CD4-positive, CD25-positive, alpha-beta regulatory T cell (primary cell): ENCODE measurements at regions not wholly inside any gene's neighbourhood (a gene's known extent, or its start where the extent isn't known, plus 50 kb on each side); places are given as distances from the start of the nearest gene placed in this dataset.
"Not testable (repeated sequence)": the region's sequence is repeated elsewhere in the genome, so short reads cannot be mapped to it uniquely, and the experiment has no call there.

Source experiments
- ATAC-seq, 2 donors: fragments of 150-1000 bp; cut with Tn5 transposase; one replicate each; pipeline ENCODE4 v1.10.0; 2021; ENCODE audit warnings: low read depth in 2 of 2, moderate number of reproducible peaks in 2 of 2, moderate library complexity in 1 of 2
- DNase-seq, 3 donors: peaks; one replicate each; pipeline versions ENCODE4 v3.0.0 to v3.0.0-alpha.2; 2012 to 2022; ENCODE audit warnings: mixed read lengths in 1 of 3
- H3K27ac ChIP-seq: one replicate; pipeline ENCODE4 v1.7.0; 2013; ENCODE audit warnings: mild to moderate bottlenecking, low read length; ENCODE audit not compliant: insufficient read depth, poor library complexity, severe bottlenecking
- H3K27me3 ChIP-seq: one replicate; pipeline ENCODE4 v1.7.0; 2013; ENCODE audit warnings: low read length; ENCODE audit not compliant: control insufficient read depth, insufficient read depth
- H3K36me3 ChIP-seq: one replicate; pipeline ENCODE4 v1.7.0; 2013; ENCODE audit warnings: mild to moderate bottlenecking, low read length, moderate library complexity; ENCODE audit not compliant: control insufficient read depth, insufficient read depth
- H3K4me1 ChIP-seq: 2 replicates; pipeline ENCODE4 v1.7.0; 2013; ENCODE audit warnings: mild to moderate bottlenecking, low read length; ENCODE audit not compliant: insufficient read depth, control insufficient read depth, poor library complexity, severe bottlenecking
- H3K4me3 ChIP-seq: one replicate; pipeline ENCODE4 v1.7.0; 2013; ENCODE audit warnings: low read depth, mild to moderate bottlenecking, low read length, moderate library complexity
- H3K9me3 ChIP-seq, 2 experiments: 1 replicate in 1 of 2; 2 replicates in 1 of 2; pipeline ENCODE4 v1.7.0; 2013; ENCODE audit warnings: low read length in 2 of 2, mild to moderate bottlenecking in 1 of 2, moderate library complexity in 1 of 2; ENCODE audit not compliant: control insufficient read depth in 2 of 2
- H3K27ac Mint-ChIP-seq, 3 donors: one replicate each; pipeline ENCODE4 v1.8.0; 2020 to 2022; ENCODE audit warnings: mild to moderate bottlenecking in 3 of 3, mixed read lengths in 3 of 3, moderate library complexity in 2 of 3
- H3K27me3 Mint-ChIP-seq: one replicate; pipeline ENCODE4 v1.8.0; 2022; ENCODE audit warnings: mild to moderate bottlenecking, mixed read lengths
- H3K36me3 Mint-ChIP-seq: one replicate; pipeline ENCODE4 v1.8.0; 2020; ENCODE audit warnings: mixed read lengths
- H3K4me1 Mint-ChIP-seq, 4 donors: one replicate each; pipeline ENCODE4 v1.8.0; 2020 to 2022; ENCODE audit warnings: mixed read lengths in 4 of 4, mild to moderate bottlenecking in 1 of 4
- H3K4me3 Mint-ChIP-seq, 4 donors: one replicate each; pipeline ENCODE4 v1.8.0; 2020 to 2022; ENCODE audit warnings: mild to moderate bottlenecking in 4 of 4, mixed read lengths in 4 of 4, moderate library complexity in 3 of 4
- H3K9me3 Mint-ChIP-seq, 7 donors: one replicate each; pipeline ENCODE4 v1.8.0; 2020 to 2022; ENCODE audit warnings: mixed read lengths in 7 of 7, mild to moderate bottlenecking in 3 of 7, moderate library complexity in 2 of 7

DNA sequence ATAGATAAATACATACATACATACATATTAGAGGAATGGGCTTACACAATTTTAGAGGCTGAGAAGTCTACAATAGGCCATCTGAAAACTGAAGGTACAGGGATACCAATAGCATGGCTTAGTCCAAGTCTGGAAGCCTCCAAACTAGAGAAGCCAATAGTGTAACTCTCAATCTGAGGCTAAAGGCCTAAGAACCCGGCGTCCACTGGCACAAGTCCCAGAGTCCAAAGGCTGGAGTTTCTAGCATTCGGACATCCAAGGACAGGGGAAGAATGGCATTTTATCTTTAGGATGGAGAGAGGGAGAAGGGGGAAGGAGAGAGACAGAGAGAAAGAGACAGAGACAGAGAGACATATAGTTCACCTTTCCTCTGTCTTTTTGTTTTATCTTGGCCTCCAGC is 63.7 kb upstream of the SYT4 start:
- no peaks in the 10 kb centered on the region for H3K36me3 Mint-ChIP-seq
- H3K9me3 Mint-ChIP-seq, result peaks cover 0 to 35% (median 7%) of the 10 kb centered on the region in 7 donors
- H3K27me3 Mint-ChIP-seq, result peaks cover 6% of the 10 kb centered on the region
- DNase-seq (no peak), ATAC-seq (no peak)
- Histone ChIP-seq H3K9me3 (no peaks in the 10 kb centered on the region), H3K4me3 (no peak overlapping the region), H3K36me3 (no peaks in the 10 kb centered on the region), H3K27ac (no peak overlapping the region), H3K4me1 (no peaks in the 10 kb centered on the region), H3K27me3 (no peaks in the 10 kb centered on the region)
- no peak overlapping the region for H3K27ac Mint-ChIP-seq
- no peaks in the 10 kb centered on the region for H3K4me1 Mint-ChIP-seq
- H3K4me3 Mint-ChIP-seq, result no peak overlapping the region

GRCh38 chr18:43350176-43350575 is 72.9 kb upstream of the SYT4 start:
- ATAC-seq (no peak), DNase-seq (no peak)
- H3K4me1 ChIP-seq, result no peaks in the 10 kb centered on the region
- no peak overlapping the region for H3K4me3 ChIP-seq
- Mint-ChIP-seq H3K27ac (no peak overlapping the region), H3K27me3 (no peaks in the 10 kb centered on the region), H3K4me3 (no peak overlapping the region), H3K36me3 (no peaks in the 10 kb centered on the region), H3K4me1 (no peaks in the 10 kb centered on the region), H3K9me3 (peaks cover 1 to 12% (median 7%) of the 10 kb centered on the region in 7 donors)
- no peaks in the 10 kb centered on the region for H3K36me3 ChIP-seq
- peaks cover 0 to 2% of the 10 kb centered on the region in 2 experiments for H3K9me3 ChIP-seq
- H3K27ac ChIP-seq, result no peak overlapping the region
- no peaks in the 10 kb centered on the region for H3K27me3 ChIP-seq

GRCh38 chr18:43364535-43364934 is 87.2 kb upstream of the SYT4 start:
- H3K9me3 ChIP-seq, result peaks cover 0 to 7% of the 10 kb centered on the region in 2 experiments
- DNase-seq, result no peak
- Mint-ChIP-seq H3K36me3 (no peaks in the 10 kb centered on the region), H3K4me1 (no peaks in the 10 kb centered on the region), H3K27me3 (no peaks in the 10 kb centered on the region), H3K4me3 (no peak overlapping the region), H3K9me3 (peaks cover 3 to 13% (median 5%) of the 10 kb centered on the region in 7 donors), H3K27ac (no peak overlapping the region)
- no peaks in the 10 kb centered on the region for H3K27me3 ChIP-seq
- H3K36me3 ChIP-seq, result no peaks in the 10 kb centered on the region
- H3K4me3 ChIP-seq, result no peak overlapping the region
- H3K27ac ChIP-seq, result no peak overlapping the region
- peaks cover 4% of the 10 kb centered on the region for H3K4me1 ChIP-seq
- no peak for ATAC-seq

DNA sequence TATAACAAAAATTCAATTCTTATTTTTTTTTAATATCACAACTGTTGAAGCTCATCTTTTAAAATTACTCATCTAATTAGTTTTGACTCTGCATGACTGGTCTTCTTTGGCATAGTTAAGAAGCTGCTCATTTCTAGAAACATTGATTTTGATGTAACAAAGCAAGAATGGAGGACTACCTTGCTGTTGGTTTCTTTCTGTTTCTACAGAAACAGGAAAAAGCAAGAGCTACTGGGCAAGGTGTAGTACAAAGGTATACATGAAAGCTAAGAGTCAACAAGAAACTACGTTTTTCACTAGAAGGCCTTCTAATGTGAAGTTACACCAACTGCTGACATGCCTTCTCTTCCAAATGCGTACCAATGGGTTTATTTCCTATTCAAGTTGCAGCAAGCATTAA is 90.6 kb upstream of the SYT4 start:
- DNase-seq (no peak), ATAC-seq (no peak)
- peak overlapping the region in 1 of 3 donors; percentile 6 for H3K27ac Mint-ChIP-seq
- H3K27me3 ChIP-seq, result no peaks in the 10 kb centered on the region
- H3K27ac ChIP-seq, result peak overlapping the region; percentile 1
- H3K4me1 ChIP-seq, result peaks cover 4% of the 10 kb centered on the region
- H3K4me1 Mint-ChIP-seq, result peaks cover 0 to 6% (median 0%) of the 10 kb centered on the region in 4 donors
- H3K4me3 ChIP-seq, result peak overlapping the region; percentile 49
- no peaks in the 10 kb centered on the region for H3K36me3 ChIP-seq
- peaks cover 0 to 17% (median 2%) of the 10 kb centered on the region in 7 donors for H3K9me3 Mint-ChIP-seq
- peak overlapping the region in 1 of 4 donors; percentile 88 for H3K4me3 Mint-ChIP-seq
- no peaks in the 10 kb centered on the region for H3K36me3 Mint-ChIP-seq
- no peaks in the 10 kb centered on the region for H3K27me3 Mint-ChIP-seq
- H3K9me3 ChIP-seq, result no peaks in the 10 kb centered on the region

DNA sequence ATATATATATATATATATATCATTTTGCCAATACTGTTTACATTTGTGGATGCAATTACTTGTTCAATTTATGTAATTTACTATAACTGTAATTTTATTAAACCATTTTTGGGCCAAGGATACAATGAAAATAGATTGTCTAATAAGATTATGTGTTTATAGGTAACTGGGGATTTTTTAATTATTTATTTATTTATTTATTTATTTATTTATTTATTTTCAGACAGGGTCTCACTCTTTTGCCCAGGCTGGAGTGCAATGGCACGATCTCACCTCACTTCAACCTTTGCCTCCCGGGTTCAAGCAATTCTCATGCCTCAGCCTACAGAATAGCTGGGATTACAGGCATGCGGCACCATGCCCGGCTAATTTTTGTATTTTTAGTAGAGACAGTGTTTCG is 92.0 kb upstream of the SYT4 start:
- not testable (repeated sequence) for H3K36me3 Mint-ChIP-seq, H3K27me3 ChIP-seq, H3K36me3 ChIP-seq, H3K4me1 Mint-ChIP-seq, H3K9me3 ChIP-seq, H3K27ac ChIP-seq, H3K4me3 ChIP-seq, H3K27me3 Mint-ChIP-seq, H3K27ac Mint-ChIP-seq, H3K4me1 ChIP-seq, DNase-seq, ATAC-seq
- Mint-ChIP-seq H3K4me3 (peak overlapping the region in 1 of 4 donors; percentile 68), H3K9me3 (peaks cover 0 to 17% (median 3%) of the 10 kb centered on the region in 7 donors)

DNA sequence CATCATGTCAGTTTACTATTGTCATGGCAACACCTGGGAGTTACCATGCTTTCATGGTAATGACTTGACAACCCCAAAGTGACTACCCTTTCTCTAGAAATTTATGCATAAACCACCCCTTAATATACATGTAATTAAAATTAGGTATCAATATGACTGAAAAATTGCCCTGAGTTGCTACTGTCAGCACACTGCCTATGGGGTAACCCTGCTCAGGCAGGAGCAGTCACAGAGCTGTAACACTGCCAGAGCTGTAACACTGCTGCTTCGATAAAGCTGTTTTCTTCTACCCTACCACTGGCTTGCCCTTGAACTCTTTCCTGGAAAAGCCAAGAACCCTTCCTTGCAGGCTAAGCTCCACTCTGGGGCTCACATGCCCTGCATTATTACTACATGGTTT is 95.5 kb upstream of the SYT4 start:
- Mint-ChIP-seq H3K27me3 (no peaks in the 10 kb centered on the region), H3K4me3 (no peak overlapping the region), H3K9me3 (peaks cover 0 to 16% (median 3%) of the 10 kb centered on the region in 7 donors), H3K27ac (no peak overlapping the region), H3K36me3 (no peaks in the 10 kb centered on the region), H3K4me1 (peaks cover 0 to 9% (median 0%) of the 10 kb centered on the region in 4 donors)
- no peak overlapping the region for H3K27ac ChIP-seq
- H3K27me3 ChIP-seq, result no peaks in the 10 kb centered on the region
- ATAC-seq (peak in 1 of 2 donors; percentile 31), DNase-seq (no peak)
- peaks cover 4% of the 10 kb centered on the region for H3K4me1 ChIP-seq
- no peaks in the 10 kb centered on the region for H3K36me3 ChIP-seq
- H3K4me3 ChIP-seq, result peak overlapping the region; percentile 10
- H3K9me3 ChIP-seq, result no peaks in the 10 kb centered on the region

DNA sequence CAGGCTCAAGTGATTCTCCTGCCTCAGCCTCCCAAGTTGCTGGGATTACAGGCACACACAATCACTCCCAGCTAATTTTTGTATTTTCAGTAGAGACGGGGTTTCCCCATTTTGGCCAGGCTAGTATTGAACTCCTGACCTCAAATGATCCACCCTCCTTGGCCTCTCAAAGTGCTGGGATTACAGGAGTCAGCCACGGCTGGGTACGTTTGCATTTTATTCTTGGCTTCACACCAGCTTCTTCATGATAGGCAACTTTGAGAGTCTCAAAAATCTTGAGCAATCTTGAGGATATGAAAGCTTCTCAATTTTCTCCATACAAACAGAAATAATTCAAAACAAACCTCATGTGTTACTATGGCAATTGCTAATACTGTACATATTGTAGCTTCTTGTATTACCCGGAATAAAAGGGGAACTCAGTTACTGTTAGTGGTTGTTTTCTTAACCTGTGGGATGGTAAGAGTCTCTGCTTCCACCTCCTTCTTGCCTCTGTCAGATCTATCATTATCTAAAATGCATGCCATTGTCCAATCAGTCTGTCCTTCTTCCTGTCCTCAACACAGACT is 102.9 kb upstream of the SYT4 start:
- H3K27me3 Mint-ChIP-seq, result peaks cover 5% of the 10 kb centered on the region
- ATAC-seq (no peak), DNase-seq (no peak)
- Histone ChIP-seq H3K27ac (no peak overlapping the region), H3K4me3 (no peak overlapping the region), H3K4me1 (no peaks in the 10 kb centered on the region), H3K36me3 (no peaks in the 10 kb centered on the region), H3K9me3 (no peaks in the 10 kb centered on the region), H3K27me3 (no peaks in the 10 kb centered on the region)
- peaks cover 0 to 9% (median 7%) of the 10 kb centered on the region in 7 donors for H3K9me3 Mint-ChIP-seq
- peak overlapping the region in 1 of 3 donors; percentile 15 for H3K27ac Mint-ChIP-seq
- no peak overlapping the region for H3K4me3 Mint-ChIP-seq
- no peaks in the 10 kb centered on the region for H3K36me3 Mint-ChIP-seq
- H3K4me1 Mint-ChIP-seq, result peaks cover 0 to 4% (median under 1%) of the 10 kb centered on the region in 4 donors

- H3K9me3 Mint-ChIP-seq, result peaks cover 0 to 9% (median 4%) of the 10 kb centered on the region in 7 donors
- no peaks in the 10 kb centered on the region for H3K36me3 Mint-ChIP-seq
- Histone ChIP-seq H3K36me3 (no peaks in the 10 kb centered on the region), H3K9me3 (no peaks in the 10 kb centered on the region), H3K27ac (no peak overlapping the region), H3K27me3 (no peaks in the 10 kb centered on the region), H3K4me1 (no peaks in the 10 kb centered on the region), H3K4me3 (no peak overlapping the region)
- ATAC-seq (no peak), DNase-seq (no peak)
- H3K27me3 Mint-ChIP-seq, result peaks cover 5% of the 10 kb centered on the region
- no peak overlapping the region for H3K27ac Mint-ChIP-seq
- H3K4me3 Mint-ChIP-seq, result no peak overlapping the region
- peaks cover 0 to 4% (median under 1%) of the 10 kb centered on the region in 4 donors for H3K4me1 Mint-ChIP-seq
Observed at GRCh38 chr18:43382641-43383403, 105.5 kb upstream of the SYT4 start.
